ENCODE measurements at regions not wholly inside any gene's neighbourhood (a gene's known extent, or its start where the extent isn't known, plus 50 kb on each side); places are given as distances from the start of the nearest gene placed in this dataset.

DNA sequence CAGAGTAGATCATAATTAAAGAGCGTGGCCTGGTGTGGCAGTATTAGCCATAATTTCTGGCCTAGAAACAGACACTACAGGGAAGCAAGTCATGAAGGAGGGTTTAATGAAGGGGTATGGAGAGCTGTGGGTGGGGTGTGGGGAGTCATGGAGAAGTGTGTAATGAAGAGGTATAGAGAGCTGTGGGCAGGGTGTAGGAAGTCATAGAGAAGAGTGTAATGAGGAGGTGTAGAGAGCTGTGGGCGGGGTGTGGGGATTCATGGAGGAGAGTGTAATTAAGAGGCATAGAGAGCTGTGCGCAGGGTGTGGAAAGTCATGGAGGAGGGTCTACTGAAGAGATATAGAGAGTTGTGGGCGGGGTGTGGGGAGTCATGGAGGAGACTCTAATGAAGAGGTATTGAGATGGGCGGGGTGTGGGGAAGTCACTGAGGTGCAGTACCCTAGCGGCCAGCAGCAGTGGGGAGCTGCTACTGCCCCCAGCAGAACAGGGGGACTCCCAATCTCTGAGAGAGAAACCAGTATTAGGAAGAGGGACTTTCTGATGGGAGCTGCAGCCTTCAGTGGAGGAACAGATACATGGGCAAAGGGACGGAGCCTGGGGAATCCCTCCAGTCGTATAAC lies 145.4 kb upstream of the FOXA2 start:
- no peak for TF ChIP-seq MYC (IDR thresholded peaks at IDR 0.05; ENCODE audit: low read depth, low read length)
- TF ChIP-seq, protein P1, sequence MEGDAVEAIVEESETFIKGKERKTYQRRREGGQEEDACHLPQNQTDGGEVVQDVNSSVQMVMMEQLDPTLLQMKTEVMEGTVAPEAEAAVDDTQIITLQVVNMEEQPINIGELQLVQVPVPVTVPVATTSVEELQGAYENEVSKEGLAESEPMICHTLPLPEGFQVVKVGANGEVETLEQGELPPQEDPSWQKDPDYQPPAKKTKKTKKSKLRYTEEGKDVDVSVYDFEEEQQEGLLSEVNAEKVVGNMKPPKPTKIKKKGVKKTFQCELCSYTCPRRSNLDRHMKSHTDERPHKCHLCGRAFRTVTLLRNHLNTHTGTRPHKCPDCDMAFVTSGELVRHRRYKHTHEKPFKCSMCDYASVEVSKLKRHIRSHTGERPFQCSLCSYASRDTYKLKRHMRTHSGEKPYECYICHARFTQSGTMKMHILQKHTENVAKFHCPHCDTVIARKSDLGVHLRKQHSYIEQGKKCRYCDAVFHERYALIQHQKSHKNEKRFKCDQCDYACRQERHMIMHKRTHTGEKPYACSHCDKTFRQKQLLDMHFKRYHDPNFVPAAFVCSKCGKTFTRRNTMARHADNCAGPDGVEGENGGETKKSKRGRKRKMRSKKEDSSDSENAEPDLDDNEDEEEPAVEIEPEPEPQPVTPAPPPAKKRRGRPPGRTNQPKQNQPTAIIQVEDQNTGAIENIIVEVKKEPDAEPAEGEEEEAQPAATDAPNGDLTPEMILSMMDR (IDR thresholded peaks at IDR 0.05; ENCODE audit: extremely low read depth in 1 of 2, insufficient read depth in 1 of 2, low read depth in 1 of 2, low read length in 2 of 2) = no peak
- no peak for TF ChIP-seq EZH2 (IDR thresholded peaks at IDR 0.05; ENCODE audit: borderline replicate concordance, low read depth, low read length, severe bottlenecking)
- no peak for TF ChIP-seq POLR2AphosphoS5 (IDR thresholded peaks at IDR 0.05; ENCODE audit: insufficient read depth, low read depth, low read length)
- TF ChIP-seq POLR2A (IDR thresholded peaks at IDR 0.05; ENCODE audit: low read depth, low read length) = no peak
- TF ChIP-seq JUN (IDR thresholded peaks at IDR 0.05; ENCODE audit: borderline replicate concordance, insufficient read depth, insufficient read length, low read depth) = no peak
- TF ChIP-seq GATA2 (IDR thresholded peaks at IDR 0.05; ENCODE audit: insufficient read depth, insufficient read length, low read depth, low read length) = no peak
- TF ChIP-seq FOS (IDR thresholded peaks at IDR 0.05; ENCODE audit: borderline replicate concordance, insufficient read depth, low read length) = no peak

All from endothelial cell of umbilical vein (primary cell).